Activated CD4-positive, alpha-beta T cell treated with anti-CD3 and anti-CD28 coated beads for 4 hours (primary cell): ENCODE measurements at regions not wholly inside any gene's neighbourhood (a gene's known extent, or its start where the extent isn't known, plus 50 kb on each side); places are given as distances from the start of the nearest gene placed in this dataset.

ENCODE experiments used
- DNase-seq, 2 donors: peaks; one replicate each; pipeline ENCODE4 v3.0.0-alpha.2; 2020

- DNase-seq = no peak
Observed at GRCh38 chr7:144910411-144910810, 74.6 kb upstream of the TPK1 start.

- no peak for DNase-seq
Observed at GRCh38 chr7:144908943-144909556, 73.2 kb upstream of the TPK1 start.

GRCh38 chr7:144908324-144908723, 72.5 kb upstream of the TPK1 start:
- no peak for DNase-seq

GRCh38 chr7:144907577-144907976, 71.7 kb upstream of the TPK1 start:
- DNase-seq = no peak

- no peak for DNase-seq
Observed at GRCh38 chr7:144903201-144903600, 67.3 kb upstream of the TPK1 start.

GRCh38 chr7:144892761-144893160, 56.9 kb upstream of the TPK1 start:
- no peak for DNase-seq
